H4 (cell line): ENCODE measurements at regions not wholly inside any gene's neighbourhood (a gene's known extent, or its start where the extent isn't known, plus 50 kb on each side); places are given as distances from the start of the nearest gene placed in this dataset.
A peak's percentile ranks its signal among the peaks of the same experiment; 100 is the strongest.
"Not testable (repeated sequence)": the region's sequence is repeated elsewhere in the genome, so short reads cannot be mapped to it uniquely, and the experiment has no call there.

ENCODE experiments used
- DNase-seq: peaks from one replicate; pipeline ENCODE4 v3.0.0-alpha.2; 2015; ENCODE audit warnings: low spot score

GRCh38 chr2:111617299-111618225 lies 266.4 kb downstream of the ANAPC1 start:
- peak; percentile 64 for DNase-seq

GRCh38 chr2:111618226-111618977 lies 265.6 kb downstream of the ANAPC1 start:
- DNase-seq, result no peak

- no peak for DNase-seq
These were observed 264.8 kb downstream of the ANAPC1 start for GRCh38 chr2:111618978-111619902.

- no peak for DNase-seq
These were observed 263.7 kb downstream of the ANAPC1 start for GRCh38 chr2:111620281-111620680.

- DNase-seq, result no peak
These were observed 261.1 kb downstream of the ANAPC1 start for GRCh38 chr2:111622859-111623258.

GRCh38 chr2:111623380-111623779 lies 260.6 kb downstream of the ANAPC1 start:
- no peak for DNase-seq

GRCh38 chr2:111624411-111625156 lies 259.4 kb downstream of the ANAPC1 start:
- DNase-seq, result peak; percentile 65

GRCh38 chr2:111625157-111625537 lies 258.8 kb downstream of the ANAPC1 start:
- DNase-seq, result not testable (repeated sequence)

GRCh38 chr2:111626037-111626864 lies 257.7 kb downstream of the ANAPC1 start:
- no peak for DNase-seq

- DNase-seq, result no peak
These were observed 257.2 kb downstream of the ANAPC1 start for GRCh38 chr2:111626865-111627163.

- DNase-seq, result no peak
These were observed 256.7 kb downstream of the ANAPC1 start for GRCh38 chr2:111627256-111627655.

GRCh38 chr2:111628221-111628620 lies 255.8 kb downstream of the ANAPC1 start:
- DNase-seq, result no peak

- DNase-seq, result no peak
These were observed 254.0 kb downstream of the ANAPC1 start for GRCh38 chr2:111629983-111630382.

- DNase-seq, result no peak
These were observed 251.3 kb downstream of the ANAPC1 start for GRCh38 chr2:111632661-111633060.

GRCh38 chr2:111633189-111633588 lies 250.8 kb downstream of the ANAPC1 start:
- no peak for DNase-seq

- no peak for DNase-seq
These were observed 250.3 kb downstream of the ANAPC1 start for GRCh38 chr2:111633643-111634042.

- DNase-seq, result no peak
These were observed 249.8 kb downstream of the ANAPC1 start for GRCh38 chr2:111634050-111634794.

- no peak for DNase-seq
These were observed 248.9 kb downstream of the ANAPC1 start for GRCh38 chr2:111634995-111635538.

GRCh38 chr2:111636905-111637304 lies 247.1 kb downstream of the ANAPC1 start:
- DNase-seq, result no peak
